DND-41 (cell line): ENCODE measurements at regions not wholly inside any gene's neighbourhood (a gene's known extent, or its start where the extent isn't known, plus 50 kb on each side); places are given as distances from the start of the nearest gene placed in this dataset.

Source experiments
- EZH2 ChIP-seq: IDR thresholded peaks from 3 replicates; pipeline ENCODE4 v1.6.1; 2012; ENCODE audit warnings: borderline replicate concordance, low read depth, mild to moderate bottlenecking, moderate library complexity, low read length, inconsistent platforms; ENCODE audit not compliant: severe bottlenecking
- TF ChIP-seq, protein P1 (sequence below): IDR thresholded peaks from 2 replicates; pipeline ENCODE4 v1.5.1; 2012; ENCODE audit warnings: borderline replicate concordance, low read length, moderate library complexity, mild to moderate bottlenecking; ENCODE audit not compliant: poor library complexity, severe bottlenecking; ENCODE audit errors: extremely low read depth

DNA sequence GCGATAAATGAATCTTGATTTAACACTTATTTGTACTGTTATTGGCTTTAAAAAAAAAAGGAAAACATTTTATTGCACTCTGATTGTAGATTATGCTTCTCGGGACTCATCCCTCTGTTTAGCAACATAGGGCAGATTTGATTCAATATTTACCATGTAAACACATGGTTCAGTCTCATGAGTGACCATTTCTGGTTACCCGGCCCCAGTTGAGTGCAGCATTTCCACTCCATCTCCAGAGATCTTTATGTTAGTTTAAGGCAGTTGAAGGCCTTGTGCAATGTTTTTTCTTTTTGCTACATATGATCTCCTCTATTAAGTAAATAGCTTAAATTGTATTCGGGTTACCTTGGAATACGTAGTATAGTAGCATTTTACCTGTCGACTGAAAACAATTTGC lies 143.3 kb upstream of the RPS6KA3 start:
- TF ChIP-seq, protein P1, sequence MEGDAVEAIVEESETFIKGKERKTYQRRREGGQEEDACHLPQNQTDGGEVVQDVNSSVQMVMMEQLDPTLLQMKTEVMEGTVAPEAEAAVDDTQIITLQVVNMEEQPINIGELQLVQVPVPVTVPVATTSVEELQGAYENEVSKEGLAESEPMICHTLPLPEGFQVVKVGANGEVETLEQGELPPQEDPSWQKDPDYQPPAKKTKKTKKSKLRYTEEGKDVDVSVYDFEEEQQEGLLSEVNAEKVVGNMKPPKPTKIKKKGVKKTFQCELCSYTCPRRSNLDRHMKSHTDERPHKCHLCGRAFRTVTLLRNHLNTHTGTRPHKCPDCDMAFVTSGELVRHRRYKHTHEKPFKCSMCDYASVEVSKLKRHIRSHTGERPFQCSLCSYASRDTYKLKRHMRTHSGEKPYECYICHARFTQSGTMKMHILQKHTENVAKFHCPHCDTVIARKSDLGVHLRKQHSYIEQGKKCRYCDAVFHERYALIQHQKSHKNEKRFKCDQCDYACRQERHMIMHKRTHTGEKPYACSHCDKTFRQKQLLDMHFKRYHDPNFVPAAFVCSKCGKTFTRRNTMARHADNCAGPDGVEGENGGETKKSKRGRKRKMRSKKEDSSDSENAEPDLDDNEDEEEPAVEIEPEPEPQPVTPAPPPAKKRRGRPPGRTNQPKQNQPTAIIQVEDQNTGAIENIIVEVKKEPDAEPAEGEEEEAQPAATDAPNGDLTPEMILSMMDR, result no peak
- no peak for TF ChIP-seq EZH2
